Cerebellar cortex (tissue), 1 donor: ENCODE measurements at regions not wholly inside any gene's neighbourhood (a gene's known extent, or its start where the extent isn't known, plus 50 kb on each side); places are given as distances from the start of the nearest gene placed in this dataset.
A peak's percentile ranks its signal among the peaks of the same experiment; 100 is the strongest.

ENCODE experiments used
- DNase-seq: peaks from one replicate; pipeline ENCODE4 v3.0.0-alpha.2; 2015; ENCODE audit warnings: low spot score

DNA sequence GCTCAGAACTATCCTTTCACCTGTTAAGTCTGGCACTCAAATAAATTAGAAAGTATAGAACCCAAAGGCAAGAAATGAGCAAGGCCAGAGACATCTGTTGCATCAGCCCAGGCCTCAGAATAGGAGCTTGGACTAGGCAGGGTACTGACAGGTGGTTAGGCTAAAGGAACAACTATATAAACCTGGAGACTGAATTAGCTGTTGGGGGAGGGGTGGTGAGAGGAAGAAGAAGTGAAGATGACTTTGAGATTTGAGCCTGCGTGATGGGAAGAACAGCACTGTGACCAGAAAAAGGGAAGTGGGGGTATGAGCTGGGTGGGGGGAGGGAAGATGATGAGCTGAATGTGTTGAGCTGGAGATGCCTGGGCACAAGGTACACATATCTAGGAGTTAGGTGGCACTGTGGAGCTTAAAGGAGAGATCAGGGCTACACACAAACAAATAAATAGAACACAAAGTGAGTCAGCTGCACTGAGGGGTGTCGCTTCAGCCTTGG lies 244.7 kb downstream of the PTEN start:
- DNase-seq: no peak

DNA sequence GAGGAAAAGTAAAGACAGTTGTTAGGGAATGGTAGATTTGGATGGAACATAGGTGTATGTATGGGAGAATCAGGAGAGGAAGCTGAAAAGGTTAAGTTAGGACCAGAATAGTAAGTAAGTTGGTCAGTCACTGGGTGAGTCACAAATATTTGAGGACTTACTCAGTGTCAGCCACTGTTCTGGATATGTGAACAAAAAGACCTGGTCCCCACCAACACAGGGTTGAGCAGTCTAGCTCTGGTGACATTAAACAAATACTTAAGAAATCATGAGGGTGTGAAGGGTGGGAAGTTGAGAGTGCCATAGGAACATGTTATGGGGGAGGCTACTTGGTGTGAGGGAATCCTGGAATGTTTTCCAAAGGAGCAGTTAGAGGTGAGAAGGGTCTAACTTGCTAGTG lies 246.9 kb downstream of the PTEN start:
- DNase-seq: no peak

DNA sequence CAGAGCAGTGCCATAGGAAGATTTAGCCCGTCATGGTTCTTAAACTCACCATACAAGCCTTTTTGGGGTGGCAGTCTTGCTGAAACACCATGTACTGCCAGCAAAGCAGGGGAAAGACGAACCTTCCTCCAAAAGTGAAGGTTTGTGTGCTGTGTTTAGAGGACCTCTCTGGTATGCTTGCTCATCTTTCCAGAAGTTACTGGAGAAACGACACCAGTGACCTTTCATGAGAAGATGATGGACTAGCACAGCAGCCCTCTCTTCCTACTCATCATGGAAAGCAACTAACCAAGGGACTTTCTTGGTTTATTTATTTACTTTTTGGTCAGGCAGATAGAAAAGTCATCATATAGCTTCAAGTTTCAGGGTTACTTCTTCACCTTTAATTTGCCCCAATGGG lies 247.4 kb downstream of the PTEN start:
- no peak for DNase-seq

DNA sequence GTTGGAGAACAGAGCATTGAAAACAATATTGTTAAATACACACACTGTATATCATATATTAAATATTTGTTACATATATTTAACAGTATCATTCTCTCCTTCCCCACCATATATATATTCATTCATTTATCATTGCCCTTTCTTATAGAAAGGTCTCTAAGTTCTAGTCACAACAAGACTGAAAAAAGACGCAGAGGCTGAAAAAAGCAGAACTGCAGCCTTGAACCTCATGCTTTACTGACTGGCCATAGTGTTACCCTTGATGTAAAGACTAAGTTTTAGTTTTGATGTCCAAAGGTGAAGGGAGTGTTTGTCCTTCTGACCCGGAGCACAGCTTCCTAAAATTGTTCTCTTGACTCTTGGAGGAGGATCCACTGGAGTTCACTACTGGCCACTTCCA lies 247.9 kb downstream of the PTEN start:
- DNase-seq: no peak

DNA sequence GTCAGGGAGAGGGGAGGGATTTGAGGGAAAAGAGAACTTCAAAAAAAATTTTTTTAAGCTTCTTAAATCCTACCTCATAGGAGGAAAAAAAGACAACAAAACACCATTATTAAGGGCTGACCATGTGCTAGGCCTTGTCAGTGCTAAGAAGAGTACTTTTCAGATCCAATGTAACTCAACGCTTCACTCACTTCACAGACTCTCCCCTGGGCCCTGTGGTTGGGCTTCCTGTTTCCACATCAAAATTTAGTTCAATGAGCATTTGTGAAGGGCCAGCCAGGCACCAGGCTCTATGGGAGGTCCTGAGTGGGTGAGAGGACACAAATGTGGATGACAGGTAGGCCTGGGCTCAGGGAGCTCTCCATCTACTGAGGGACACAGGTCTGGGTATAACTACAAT lies 249.8 kb downstream of the PTEN start:
- no peak for DNase-seq

DNA sequence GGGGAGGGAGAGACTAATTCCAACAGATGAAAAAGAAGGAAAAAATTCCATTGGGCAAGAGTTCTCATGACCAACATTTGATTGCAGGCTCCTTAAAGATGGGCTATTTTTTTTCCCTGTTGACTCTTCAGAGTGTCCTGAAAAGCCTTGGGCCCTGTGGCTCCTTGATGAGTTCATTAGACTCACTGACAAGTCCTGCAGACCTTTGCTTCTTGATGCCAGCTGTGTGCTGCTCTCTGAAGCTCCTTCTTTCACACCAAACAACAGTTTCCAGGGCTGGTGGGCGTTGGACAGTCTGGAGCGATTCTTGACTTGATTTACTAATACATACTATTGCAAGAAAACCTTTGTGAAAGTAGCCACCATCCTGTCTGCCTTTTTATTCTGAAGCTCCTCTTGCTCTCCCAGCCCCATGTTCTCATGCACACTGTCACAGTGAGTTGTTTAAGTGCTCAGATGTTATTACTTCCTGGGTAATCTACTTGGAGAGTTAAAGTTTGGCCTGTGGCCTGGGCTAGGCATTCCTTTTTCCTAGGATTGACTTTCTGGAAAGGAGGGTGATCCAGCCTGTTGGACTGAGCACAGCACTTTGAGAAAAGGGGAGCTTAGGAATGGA lies 250.3 kb downstream of the PTEN start:
- DNase-seq: no peak

DNA sequence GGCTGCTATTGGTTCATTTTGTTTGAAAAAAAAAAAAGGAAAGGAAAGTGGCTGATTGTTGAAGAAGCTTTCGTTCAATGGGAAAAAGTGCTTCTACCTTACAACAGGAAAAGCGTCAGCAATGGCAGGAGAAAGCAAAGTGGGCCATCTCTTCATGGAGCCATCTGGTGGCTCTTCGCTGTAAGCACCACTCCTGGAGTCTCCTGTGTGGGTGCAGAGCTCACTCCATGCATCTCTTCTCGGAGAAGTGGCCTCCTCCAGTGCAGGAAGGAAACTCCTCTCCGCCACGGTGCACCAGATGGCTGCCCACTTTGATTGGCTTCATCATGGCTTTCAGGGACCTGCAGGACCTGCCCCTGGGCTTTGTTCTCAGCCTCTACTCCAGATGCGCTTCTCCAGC lies 250.9 kb downstream of the PTEN start:
- peak; percentile 45 for DNase-seq

DNA sequence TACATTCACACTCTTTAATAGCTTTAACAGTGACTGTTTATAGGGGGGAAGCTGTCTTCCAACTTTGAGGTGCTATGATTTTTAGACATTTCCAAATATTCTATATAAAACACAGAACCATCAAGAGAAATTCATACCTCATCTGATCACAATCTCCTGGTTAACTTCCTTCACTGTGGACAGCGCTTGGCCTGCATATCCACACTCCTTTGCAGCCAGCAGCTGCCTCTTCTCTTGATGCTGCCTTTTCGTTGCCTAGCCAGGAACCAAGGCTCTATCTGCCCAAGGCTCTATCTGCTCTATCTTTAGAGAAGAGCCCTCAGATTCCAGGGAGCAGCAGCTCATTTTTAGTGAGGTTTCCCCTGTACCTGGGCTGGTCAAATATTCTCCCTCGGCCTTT lies 252.0 kb downstream of the PTEN start:
- DNase-seq: no peak

DNA sequence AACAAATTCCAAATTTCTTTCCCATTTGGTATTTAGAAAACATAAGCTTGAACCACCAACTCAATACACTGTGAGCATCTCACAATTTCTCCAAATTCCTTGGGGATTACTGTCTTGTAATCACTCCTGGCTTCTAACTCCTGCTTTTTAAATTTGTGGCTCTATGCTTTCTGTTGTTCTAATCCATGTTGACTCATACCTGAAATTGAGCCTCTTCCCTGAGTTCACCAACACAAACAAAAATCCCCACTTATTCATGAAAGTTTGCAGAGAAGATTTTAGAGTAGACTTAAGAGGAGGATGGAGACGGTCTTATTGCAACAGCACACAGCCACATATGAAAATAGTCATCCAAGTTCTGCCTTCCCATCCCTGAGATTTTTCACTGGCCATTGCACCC lies 252.5 kb downstream of the PTEN start:
- no peak for DNase-seq

DNA sequence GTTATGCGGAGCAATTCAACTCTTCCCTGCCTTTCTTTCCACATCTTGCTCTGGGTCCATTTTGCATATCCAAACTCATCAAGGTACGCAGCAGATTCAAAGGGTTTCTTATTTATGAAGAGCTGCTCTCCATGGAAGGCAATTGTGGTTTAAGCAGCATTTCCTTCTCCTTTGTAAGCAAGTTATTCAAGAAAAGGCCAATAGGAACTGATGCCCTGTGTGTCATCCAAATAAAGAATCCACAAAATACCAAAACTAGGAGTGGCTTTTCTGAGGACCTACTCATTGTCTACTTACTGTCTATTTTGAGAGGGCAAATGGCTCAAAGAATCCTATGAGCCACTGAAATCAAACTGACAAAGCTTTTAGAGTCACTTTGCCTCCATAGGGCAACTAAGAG lies 253.1 kb downstream of the PTEN start:
- DNase-seq: no peak

DNA sequence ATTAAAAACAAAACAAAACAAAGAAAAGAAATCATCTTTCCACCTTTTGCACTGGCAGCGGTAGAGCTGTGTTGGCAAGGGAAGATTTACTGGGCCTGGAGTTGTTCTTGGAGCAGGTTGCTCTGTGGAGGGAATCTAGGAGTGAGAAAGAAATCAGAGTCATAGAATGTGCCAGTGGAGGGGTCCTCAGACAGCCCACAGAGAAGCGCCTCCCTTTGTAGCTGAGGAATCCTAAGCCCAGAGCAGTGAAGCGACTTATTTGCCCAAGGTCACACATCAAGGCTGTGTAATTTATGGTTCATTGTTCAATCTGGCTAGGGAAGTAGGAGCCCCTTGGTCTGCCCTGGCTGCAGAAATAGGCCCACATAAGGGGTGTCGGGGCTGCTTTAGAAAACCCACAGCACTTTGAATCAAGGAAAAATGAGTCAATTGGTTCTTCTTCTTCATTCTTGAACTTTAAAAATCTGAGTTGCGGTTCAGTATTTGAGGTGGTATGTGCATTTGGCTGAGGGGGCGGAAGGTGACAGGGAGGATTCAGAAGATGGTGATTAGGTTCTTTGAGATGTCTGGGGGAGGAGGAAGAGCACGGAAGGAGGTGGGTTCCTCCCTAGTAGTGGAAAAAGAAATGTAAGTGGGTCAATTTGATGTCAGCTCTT lies 253.7 kb downstream of the PTEN start:
- DNase-seq: no peak

DNA sequence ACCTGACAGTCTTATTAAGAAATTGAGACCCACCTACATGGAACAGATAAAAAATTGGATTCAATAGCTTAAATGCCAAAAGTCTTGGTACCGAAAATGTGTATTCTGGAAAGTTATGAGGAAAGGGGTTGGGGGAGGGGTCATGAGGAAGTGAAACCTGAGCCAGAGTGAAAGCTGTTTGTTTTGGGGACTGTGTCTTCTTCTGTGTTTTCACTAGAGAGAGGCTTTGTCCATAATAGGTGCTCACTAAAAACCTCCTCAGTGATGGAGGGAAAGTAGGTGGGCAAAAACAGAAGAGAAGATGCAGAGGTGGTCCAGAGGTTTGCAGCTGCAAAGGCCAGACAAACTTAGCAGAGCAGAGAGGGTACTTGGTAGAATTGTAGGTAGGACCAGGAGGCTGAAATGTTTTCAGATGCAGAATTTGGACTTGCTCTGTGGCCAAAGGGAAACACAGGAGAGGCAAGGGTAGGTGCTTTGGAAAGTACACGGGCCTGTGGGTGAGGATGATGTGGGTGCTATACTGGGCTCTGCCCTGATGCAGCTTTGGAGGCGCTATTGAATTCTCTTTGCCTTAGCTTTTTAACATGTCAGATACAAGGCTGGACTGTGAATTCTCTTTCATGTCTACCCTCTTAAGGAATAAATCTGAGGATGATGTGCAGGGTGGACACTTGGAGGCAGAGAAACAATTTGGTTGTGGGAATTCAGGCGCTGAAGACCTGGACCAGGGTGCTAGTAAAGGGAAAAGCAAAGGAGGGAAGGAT lies 254.6 kb downstream of the PTEN start:
- no peak for DNase-seq

DNA sequence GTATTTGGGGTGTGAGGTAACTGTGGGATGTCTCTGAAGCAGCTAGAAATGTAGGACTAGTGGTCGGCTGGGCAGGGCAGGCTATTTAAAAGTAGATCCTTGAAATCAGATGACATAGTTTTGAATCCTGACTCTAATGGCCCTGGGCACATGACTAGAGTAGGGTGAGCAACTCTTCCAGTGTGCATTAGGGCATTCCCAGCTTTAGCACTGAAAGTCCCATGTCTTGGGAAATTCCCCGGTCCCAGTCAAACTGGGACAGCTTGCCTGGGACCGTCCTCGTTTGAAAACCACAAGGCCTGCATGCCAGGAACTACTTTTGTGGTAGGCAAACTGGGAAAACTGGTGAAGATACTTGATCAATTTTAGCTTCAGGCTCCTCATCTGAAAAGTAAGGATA lies 255.3 kb downstream of the PTEN start:
- no peak for DNase-seq

DNA sequence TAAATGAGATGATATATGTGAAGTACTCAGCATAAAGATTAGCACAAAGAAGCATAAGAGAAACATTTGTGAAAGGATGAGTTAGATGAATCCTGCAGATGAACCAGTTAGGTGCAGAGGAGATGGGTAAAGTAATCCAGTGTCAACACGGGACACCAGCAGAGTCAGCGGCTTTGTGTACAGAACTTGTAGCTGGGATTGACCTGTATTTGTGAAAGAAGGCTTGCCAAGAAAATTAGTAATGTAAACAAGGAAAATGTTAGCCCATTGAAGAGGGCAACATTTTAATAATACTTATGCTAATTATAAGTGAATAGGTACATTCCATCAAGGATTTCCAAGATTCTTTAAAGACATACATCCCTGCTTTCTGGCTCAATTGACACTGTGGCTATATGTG lies 255.7 kb downstream of the PTEN start:
- DNase-seq: no peak

DNA sequence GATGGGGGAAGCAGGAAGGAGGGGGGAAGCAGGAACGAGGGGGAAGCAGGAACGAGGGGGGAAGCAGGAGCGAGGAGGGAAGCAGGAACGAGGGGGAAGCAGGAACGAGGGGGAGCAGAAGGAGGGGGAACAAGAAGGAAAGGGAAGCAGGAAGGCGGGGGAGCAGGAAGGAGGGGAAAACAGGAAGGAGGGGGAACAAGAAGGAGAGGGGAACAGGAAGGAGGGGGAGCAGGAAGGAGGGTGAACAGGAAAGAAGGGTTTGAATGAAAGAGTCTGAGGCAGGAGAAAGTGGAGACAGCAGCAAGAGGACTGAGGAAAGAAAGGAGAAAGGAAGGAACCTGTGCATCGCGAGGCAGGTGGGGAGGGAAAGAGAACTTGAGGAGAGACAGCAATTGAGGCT lies 256.6 kb downstream of the PTEN start:
- DNase-seq: no peak

DNA sequence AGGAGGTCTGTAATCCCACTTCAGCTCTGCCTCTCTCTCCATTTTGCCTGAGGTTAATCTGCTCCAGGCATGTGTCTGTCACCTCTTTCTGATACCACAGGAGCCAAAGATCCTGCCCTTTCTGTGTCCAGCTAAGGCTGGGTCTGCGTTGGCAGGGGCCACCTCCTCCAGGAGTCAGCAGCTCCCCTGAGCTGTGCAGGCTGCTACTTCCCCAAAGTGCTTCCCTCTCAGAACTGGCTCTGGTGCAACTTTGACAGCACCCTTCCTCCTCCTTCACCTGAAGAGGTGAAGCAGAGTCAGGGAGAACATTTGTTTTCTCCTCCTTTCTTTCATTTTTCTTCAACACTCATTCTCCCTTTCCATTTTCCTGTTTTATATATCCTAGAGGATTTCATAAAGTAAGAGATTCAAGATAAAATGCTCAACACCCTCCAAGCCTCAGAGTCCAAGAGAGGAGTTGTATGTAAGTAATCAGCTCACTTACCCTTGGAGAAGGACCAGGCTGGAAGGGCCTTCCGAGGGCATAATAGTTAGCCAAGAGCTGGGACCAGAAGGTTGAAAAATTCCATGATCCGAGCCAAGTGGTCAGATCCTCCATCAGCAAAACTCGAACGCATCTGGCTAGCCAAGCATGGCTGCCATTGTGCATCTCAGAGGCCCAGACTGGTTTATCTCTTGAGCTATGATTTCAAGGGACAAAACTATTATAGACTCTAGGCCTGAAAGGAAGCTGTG lies 257.3 kb downstream of the PTEN start:
- DNase-seq: no peak

DNA sequence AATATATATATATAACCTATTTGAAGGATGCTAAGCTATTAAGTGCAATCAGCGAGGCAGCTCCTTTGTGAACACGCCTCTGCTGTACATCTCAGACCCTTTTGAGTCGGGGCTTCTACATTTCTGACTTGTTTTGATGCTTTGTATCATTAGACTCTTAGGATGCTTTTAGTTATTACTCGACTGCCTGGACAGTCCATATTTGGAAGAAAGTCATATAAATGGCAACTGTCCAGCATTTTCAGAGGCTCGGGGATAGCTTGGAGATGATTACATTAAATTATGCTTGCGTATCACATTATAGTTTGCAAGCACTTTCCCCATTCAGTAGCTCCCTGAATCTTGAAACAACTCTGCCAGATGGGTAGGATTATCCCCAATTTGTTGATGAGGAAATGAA lies 257.9 kb downstream of the PTEN start:
- DNase-seq: no peak

DNA sequence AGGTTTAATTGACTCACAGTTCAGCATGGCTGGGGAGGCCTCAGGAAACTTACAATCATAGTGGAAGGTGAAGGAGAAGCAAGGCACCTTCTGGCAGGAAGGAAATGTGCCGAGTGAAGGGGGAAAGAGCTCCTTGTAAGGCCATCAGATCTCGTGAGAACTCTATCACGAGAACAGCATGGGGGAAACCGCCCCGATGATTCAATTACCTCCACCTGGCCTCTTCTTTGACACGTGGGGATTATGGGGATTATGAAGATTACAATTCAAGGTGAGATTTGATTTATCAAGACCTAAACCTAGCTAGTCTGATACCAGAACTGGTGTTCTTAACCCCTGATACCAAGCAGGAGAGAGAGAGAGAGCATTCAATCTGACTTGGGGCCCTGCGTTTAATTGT lies 258.7 kb downstream of the PTEN start:
- DNase-seq: no peak

DNA sequence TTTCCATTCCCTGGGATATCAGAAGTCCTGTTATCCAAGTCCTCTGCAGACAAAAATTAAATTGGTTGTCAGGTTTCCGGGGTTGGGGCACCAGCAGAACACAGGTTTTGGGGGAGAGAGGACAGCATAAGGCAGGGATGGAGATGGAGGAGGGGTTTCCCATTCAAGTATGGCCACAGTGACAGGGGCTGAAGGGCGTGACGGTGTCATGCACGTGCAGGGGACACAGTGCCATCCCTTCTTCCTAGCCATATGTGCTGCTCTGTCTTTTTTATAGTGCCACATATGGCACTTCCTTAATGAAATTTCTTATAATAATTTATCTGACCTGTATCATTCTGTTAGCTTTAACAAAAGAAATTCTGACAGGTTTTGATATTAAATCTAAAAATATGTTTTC lies 259.2 kb downstream of the PTEN start:
- DNase-seq: no peak

DNA sequence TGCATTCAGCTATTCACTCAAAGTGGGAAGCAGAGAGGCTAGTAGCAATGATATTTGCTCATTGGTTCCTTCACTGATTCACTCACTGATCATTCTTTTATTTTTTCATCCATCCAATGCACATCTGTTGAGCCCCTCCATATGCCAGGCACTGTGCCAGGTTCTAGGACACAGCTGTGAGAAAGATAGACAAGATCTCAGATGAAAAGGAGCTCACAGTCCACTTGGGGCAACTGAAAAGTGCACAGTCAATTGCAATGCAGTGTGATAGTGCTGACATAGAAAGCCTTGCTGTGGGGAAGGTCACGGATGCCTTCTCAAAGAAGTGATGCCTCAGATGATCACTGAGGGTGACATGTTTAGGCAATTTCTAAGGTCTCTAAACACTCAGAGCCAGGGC lies 262.3 kb downstream of the PTEN start:
- no peak for DNase-seq

DNA sequence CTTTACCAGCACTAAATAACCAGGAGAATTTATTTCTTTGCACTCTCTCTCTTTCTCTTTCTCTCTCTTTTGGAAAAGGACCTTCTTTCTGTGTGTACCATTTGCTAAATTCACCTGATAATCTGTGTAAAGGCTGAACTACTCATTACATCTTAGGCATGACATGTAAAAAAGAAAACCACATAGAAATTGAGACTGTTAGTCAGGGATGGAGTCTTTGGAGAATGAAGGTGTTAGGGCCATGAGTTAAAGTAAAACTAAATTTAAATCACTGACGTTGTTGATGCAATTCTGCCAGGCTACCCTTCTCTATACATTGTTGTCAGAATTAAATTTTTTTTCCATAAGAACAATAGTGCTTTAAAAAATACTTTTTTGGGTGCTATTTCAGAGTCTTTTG lies 263.3 kb downstream of the PTEN start:
- DNase-seq: no peak

DNA sequence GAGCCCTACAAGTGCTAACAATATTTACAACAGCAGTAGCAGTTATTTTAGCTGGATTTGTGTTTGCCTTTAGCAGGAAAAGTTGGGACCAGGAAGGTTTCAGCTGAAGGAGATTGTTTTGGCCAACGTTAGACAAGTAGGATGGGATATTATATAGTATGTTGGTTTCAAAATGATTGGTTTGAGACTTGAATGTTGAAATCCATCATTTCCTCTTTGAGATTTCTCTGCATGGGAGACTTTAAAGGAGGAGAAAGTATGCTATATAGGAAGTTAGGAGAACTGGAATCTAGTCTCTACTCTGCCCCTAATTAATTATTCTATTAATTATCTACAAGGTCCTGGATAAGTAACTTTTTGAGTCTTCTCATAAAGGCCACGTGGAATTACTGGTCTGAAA lies 263.8 kb downstream of the PTEN start:
- no peak for DNase-seq

DNA sequence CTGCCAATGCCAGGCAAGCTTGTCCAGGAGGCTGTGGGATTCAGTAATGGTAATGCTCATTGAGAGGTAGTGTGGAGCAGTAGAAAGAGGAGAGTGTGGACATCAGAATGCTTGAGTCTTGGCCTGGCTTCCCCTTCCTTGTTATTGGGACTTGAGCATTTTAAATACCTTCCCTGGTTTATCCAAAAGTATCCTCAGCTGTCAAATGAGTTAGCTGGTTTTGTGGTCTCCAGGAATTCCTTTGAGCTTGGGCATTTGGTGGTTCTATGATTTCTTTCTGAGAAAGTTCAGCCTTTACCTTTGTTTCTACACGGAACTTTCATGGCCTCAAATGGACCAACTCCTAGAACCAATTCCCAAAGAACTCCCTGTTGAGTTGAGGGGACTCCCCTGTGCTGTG lies 264.3 kb downstream of the PTEN start:
- no peak for DNase-seq
